ENCODE measurements at regions not wholly inside any gene's neighbourhood (a gene's known extent, or its start where the extent isn't known, plus 50 kb on each side); places are given as distances from the start of the nearest gene placed in this dataset.
A peak's percentile ranks its signal among the peaks of the same experiment; 100 is the strongest.

DNA sequence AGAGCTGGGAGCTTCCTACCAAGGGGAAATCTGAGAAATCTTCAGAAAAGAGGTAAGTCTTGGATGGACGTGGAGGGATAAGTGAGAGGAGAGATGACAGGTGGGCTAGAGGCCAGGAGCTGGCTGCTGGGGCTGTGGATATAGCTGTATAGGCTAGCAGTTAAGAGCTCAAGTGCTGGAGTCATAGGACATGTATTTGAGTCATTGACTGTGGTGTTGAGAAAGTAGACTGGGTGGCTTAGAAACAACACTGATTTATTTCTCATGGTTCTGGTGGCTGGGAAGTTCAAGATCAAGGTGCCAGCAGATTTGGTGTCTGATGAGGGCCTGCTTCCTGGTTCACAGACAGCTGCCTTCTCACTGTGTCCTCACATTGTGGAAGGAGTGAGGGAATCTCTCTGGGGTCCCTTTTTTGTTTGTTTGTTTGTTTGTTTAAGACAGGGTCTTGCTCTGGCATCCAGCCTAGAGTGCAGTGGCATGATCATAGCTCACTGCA, 151.1 kb upstream of the FUT8 start:
- in situ Hi-C loops (cut with HindIII; ENCODE audit: low pct_ligation_motif_present, low pct_unique_long_range_greater_than_20kb, low sequenced_read_pairs): no loop called here
- DNase-seq: no peak

DNA sequence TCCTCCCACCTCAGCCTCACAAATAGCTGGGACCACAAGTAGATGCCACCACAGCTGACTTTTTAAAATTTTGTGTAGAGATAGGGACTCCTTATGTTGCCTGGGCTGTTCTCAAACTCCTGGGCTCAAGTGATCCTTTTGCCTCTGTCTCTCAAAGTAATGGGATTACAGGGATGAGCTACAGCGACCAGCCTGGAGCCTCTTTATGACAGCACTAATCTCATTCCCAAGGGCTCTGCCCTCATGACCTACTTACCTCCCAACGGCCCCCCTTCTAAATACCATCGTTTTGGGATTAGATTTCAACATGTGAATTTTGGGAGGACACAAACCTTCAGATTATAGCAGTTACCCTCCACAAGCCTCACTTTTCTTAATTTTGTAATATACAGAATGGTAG, 150.6 kb upstream of the FUT8 start:
- no peak for DNase-seq
- in situ Hi-C loops (cut with HindIII; ENCODE audit: low pct_ligation_motif_present, low pct_unique_long_range_greater_than_20kb, low sequenced_read_pairs): no loop called here

DNA sequence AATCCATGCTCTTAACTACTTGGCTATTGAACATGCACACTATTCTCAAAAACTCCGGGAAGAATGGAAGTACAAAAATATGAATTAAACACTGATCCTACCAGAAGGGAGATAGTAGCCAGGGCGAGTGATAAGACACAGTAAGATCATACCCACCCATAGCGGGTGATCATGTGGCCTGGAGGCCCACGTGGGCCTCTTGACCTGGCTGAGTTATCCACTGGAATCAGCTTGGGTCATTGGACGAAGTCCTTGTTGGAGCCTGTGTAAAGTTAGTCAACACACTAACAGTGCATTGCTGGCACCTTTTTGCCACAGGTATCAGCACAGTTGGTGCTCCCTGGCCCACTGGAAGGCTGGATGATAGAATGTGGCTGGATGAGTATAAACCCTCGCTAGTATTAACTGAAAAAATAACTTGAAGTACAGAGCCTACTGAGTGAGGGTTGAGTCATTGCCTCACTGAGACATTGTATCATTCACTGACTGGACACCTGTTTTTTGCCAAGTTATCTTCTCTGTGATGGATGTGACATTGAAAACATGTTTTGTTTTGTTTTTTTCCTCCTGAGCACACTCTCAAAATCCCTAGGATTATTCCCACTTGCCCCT, 149.2 kb upstream of the FUT8 start:
- in situ Hi-C loops (cut with HindIII; ENCODE audit: low pct_ligation_motif_present, low pct_unique_long_range_greater_than_20kb, low sequenced_read_pairs): no loop called here
- DNase-seq: no peak

DNA sequence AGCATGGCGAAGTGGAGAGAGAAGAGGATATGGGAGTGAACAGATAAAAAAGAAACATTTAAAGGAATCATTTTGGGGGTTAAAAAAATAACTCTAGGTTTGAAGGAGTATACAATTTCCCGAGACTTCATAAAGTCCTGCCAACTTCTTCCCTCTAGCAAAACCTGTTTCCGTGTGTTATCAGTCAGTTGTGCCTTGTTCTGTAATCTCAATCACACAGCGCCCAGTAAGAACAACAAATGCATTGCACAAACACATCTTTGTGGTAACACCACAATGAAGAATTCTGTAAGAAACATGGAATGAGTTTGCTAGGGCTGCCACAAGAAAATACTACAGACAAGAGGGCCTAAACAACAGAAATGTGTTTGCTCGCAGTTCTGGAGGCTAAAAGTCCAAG, 144.7 kb upstream of the FUT8 start:
- DNase-seq: no peak
- in situ Hi-C loops (cut with HindIII; ENCODE audit: low pct_ligation_motif_present, low pct_unique_long_range_greater_than_20kb, low sequenced_read_pairs): no loop called here

DNA sequence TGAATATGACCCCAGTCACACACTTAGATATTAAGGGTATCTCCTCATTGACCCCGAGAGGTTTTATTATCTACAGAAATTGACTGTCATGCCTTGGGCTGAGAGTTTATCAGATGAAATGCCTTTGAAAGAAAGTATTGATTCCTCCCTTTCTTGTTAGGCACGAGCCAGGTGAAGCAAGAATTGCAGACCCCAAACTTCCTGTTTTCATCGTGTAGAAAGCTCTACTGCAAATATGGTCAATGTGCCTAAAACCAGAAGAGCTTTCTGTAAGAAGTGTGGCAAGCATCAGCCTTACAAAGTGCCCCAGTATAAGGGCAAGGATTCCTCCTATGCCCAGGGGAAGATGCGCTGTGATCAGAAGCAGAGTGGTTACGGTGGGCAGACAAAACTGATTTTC, 143.9 kb upstream of the FUT8 start:
- in situ Hi-C loops (cut with HindIII; ENCODE audit: low pct_ligation_motif_present, low pct_unique_long_range_greater_than_20kb, low sequenced_read_pairs): no loop called here
- DNase-seq: no peak

DNA sequence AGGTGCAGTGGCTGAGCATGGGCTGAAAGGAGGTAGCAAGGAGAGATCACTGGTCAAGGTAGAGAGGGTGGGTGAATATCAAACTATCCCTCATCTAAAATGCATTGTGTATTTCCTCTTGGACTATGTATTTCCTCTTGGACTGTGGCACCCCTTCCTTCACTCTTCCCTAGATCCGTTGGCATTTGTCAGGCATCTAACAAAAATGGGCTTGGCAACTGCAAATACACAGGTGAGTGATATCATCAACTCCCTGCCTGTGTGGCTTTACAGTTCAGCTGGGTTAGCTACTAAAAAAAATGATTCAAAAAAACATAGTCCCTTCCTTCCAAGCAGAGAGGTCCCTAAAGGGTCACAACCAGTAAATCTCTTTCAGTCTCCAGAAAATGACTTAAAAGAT, 142.8 kb upstream of the FUT8 start:
- DNase-seq: no peak
- in situ Hi-C loops (cut with HindIII; ENCODE audit: low pct_ligation_motif_present, low pct_unique_long_range_greater_than_20kb, low sequenced_read_pairs): no loop called here

DNA sequence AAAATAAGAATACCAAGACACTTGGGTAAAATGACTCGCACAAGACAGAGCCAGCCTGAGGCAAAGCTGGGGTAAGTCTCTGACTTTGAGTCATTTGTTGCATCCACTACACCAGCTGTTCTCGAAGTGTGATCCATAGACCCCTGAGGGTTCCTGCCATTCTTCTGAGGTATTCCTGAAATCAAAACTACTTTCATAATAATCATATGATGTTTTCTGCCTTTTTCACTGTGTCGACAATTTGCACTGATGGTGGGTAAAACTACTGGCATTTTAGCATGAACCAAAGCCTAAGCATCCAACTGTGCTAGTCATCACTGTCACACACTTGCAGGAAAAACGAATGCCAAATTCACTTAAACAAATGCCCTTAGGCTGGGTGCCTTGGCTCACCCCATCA, 135.5 kb upstream of the FUT8 start:
- no peak for DNase-seq
- in situ Hi-C loops (cut with HindIII; ENCODE audit: low pct_ligation_motif_present, low pct_unique_long_range_greater_than_20kb, low sequenced_read_pairs): no loop called here

DNA sequence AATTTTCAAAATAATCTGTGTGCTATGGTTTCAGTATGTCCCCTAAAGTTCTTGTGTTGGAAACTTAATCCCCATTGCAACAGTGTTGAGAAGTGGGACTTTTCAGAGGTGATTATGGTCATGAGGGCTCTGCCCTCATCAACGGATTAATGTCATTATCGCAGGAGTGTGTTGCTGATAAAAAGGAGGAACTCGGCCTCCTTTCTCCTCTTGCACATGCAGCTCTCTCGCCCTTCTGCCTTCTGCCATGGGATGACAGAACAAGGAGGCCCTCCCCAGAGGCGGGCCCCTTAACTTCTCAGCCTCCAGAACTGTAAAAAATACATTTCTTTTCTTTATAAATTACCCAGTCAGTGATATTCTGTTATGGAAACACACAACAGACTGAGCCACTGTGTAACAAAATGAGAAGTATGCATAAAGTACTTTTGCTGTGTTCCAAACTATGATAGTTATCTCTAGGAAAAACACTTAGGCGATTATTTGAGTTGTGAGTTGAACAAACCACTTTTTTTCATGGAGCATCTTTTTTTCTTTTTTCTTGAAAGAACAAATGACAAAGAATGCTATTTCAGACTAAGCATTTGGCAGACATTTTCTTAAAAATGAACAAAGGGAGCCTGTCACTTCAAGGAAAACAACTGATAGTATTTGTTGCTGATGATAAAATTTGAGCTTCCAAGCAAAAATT, 134.8 kb upstream of the FUT8 start:
- DNase-seq: no peak
- in situ Hi-C loops (cut with HindIII; ENCODE audit: low pct_ligation_motif_present, low pct_unique_long_range_greater_than_20kb, low sequenced_read_pairs): no loop called here

DNA sequence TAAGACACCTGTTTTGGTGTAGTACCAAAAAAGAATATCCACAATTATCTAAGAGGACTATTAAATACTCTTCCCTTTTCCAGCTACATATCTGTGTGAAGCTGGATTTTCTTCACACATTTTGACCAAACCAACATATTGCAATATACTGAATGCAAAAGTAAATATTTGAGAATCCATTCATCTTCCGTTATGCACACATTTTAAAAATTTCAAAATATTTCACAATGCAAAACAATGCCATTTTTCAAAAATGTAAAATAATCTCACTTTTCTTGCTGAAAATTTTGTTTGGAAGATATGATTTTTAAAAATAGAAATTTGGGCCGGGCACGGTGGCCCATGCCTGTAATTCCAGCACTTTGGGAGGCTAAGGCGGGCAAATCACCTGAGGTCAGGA, 133.9 kb upstream of the FUT8 start:
- DNase-seq: no peak
- in situ Hi-C loops (cut with HindIII; ENCODE audit: low pct_ligation_motif_present, low pct_unique_long_range_greater_than_20kb, low sequenced_read_pairs): no loop called here

DNA sequence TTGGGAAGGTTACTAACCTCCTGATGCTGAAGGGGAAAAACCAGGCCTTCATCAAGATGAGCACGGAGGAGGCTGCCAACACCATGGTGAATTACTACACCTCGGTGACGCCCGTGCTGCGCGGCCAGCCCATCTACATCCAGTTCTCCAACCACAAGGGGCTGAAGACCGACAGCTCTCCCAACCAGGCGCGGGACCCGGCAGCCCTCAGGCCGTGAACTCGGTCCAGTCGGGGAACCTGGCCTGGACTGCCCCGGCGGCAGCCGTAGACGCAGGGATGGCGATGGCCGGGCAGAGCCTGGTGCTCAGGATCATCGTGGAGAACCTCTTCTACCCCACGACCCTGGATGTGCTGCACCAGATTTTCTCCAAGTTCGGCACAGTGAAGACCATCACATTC, 133.0 kb upstream of the FUT8 start:
- in situ Hi-C loops (cut with HindIII; ENCODE audit: low pct_ligation_motif_present, low pct_unique_long_range_greater_than_20kb, low sequenced_read_pairs): no loop called here
- no peak for DNase-seq

DNA sequence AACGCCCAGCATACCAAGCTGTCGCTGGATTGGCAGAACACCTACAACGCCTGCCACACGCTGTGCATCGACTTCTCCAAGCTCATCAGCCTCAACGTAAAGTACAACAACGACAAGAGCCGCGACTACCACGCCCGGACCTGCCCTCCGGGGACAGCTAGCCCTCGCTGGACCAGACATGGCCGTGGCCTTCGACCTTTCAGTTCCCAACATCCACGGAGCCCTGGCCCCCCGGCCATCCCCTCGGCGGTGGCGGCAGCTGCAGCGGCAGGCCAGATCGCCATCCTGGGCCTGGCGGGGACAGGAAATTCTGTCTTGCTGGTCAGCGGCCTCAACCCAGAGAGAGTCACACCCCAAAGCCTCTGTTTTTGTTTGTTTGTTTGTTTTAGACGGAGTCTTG, 132.6 kb upstream of the FUT8 start:
- no peak for DNase-seq
- in situ Hi-C loops (cut with HindIII; ENCODE audit: low pct_ligation_motif_present, low pct_unique_long_range_greater_than_20kb, low sequenced_read_pairs): no loop called here

DNA sequence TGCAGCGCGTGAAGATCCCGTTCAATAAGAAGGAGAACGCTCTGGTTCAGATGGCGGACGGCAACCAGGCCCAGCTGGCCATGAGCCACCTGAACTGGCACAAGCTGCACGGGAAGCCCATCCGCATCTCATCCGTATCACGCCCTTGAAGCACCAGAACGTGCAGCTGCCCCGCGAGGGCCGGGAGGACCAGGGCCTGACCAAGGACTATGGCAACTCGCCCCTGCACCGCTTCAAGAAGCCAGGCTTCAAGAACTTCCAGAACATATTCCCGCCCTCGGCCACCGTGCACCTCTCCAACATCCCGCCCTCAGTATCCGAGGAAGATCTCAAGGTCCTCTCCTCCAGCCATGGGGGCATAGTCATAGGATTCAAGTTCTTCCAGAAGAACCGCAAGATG, 131.9 kb upstream of the FUT8 start:
- in situ Hi-C loops (cut with HindIII; ENCODE audit: low pct_ligation_motif_present, low pct_unique_long_range_greater_than_20kb, low sequenced_read_pairs): no loop called here
- DNase-seq: no peak

DNA sequence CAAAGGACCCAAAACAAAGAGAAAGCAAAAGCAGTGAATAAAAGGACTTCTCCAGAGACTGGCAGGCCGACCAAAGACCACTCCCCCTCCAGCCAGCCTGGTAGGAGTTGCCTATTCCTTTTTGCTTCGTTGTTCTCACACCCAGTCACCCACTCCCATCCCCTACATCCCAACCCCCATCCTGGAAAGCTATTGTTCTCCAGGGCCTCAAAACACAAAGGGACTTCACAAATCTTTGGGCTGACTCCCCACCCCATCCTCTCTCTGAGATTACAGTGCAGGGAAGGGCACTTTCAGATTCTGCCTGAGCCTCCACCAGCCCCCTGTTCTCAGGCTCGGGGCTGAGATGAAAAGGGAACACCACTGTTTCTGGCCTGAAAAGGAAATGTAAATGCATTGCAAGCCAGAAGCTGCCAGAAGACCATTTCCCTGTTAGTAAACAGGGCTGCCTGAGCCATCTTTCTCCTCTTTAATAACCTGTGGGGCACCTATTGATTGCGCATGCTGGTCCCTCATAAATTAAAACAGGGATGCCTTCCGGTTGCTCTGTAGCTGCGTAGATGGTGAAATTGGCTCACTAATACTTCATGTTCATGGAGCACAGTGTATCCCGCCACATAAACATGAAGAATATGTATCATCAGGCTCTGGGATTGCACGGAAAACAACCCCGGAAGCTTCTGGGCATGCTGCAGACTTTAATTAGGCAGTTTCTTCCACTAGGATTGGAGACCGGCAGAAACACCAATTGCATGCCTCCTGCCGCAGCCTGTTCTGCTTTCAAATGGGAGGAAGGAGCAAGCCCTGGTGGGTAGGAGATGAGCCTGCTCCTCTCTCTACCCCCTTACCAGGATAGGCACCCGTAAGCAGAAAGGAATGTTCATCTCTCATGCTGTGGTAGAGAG, 130.3 kb upstream of the FUT8 start:
- DNase-seq: peak; percentile 11
- in situ Hi-C loops (cut with HindIII; ENCODE audit: low pct_ligation_motif_present, low pct_unique_long_range_greater_than_20kb, low sequenced_read_pairs): no loop called here

DNA sequence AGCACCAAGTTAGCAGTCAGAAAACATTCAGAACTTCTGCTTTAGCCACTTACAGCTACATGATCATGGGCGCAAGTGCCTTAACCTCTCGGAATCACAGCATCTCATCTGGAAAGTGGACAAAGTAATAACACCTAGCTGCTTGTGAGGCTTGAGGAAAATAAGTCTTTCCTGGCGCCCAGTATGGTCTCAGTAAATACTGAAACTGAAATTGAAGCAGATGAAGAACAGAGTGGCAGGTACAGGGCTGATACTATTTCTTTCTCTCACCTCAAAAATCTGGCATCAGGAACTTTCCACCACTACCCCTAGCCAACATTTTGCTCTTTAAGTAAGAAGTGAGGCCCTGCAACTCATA, 129.7 kb upstream of the FUT8 start:
- no peak for DNase-seq
- in situ Hi-C loops (cut with HindIII; ENCODE audit: low pct_ligation_motif_present, low pct_unique_long_range_greater_than_20kb, low sequenced_read_pairs): no loop called here

DNA sequence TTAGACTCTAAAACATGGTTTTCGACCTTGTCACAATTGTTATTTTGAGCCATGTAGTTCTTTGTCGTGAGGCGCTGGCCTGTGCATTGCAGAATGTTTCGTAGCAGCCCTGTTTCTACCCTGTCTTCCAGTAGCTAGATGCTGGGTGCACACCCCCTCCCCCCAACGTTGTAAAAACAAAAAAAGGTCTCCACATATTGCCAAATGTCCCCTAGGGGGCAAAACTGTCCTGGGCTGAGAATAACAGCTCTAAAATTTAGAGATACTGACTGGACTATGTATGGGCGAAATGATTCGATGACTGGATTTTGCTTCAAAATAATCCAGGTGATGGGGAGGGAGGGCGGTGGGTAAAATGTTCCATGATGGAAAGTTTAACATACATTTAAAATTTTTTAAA, 126.1 kb upstream of the FUT8 start:
- in situ Hi-C loops (cut with HindIII; ENCODE audit: low pct_ligation_motif_present, low pct_unique_long_range_greater_than_20kb, low sequenced_read_pairs): no loop called here
- no peak for DNase-seq

DNA sequence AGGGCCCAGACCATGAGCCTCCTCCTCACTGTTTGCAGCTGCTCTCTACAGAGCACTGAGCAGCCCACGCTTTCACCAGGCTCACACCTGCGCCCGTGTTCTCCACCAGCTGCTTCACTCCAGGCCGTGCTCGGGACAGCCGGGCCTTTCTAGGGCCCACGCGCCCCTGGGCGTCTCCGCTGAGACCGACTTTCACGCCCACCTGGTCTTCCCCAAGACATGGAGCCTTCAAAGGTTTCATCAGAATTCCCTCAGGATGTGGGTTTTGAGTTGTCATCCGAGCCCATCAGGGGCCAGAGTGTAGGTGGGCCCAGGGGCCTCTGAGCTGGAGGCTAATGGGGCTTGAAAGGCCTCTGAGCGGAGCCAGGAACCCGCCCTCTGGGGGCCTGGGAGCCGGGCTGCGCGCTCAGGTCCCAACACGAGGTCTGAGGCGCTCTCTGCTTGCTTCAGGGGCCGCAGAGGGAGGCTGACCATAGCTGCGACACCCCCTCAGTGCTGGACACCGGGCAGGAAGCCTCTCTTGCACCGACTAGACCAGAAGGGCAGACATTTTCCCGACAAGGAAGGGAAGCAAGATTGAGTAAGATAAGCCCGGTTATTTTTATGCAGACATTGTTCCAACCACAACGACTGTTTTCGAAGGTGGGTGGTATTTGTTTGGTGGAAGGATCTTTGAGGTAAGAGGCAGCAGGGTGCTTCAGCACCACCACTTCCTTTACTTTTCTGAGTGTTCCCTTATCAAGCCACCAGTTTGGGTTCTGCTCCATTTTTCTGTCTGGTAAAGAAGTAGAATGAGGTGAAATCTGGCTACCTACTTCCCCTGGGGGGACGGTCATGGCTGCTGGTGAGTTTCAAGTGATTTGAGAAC, 125.0 kb upstream of the FUT8 start:
- in situ Hi-C loops (cut with HindIII; ENCODE audit: low pct_ligation_motif_present, low pct_unique_long_range_greater_than_20kb, low sequenced_read_pairs): no loop called here
- DNase-seq: no peak

DNA sequence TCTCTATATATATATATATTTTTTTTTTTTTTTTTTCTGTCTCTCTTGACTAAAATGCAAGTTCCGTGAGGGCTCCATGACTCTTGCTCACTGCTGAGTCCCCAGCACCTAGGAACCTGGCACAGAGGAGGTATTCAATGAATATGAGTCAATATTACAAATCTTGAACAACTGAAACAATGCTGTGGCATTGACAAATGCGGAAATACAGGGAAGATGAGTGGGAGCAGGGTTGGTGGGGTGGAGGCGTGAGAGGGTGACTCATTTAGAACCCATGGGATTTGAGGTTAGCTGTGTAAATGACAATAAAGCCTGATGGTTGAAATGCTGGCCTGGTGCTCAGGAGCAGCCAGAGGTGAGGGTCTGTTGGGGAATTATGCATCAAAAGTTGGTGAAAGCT, 121.7 kb upstream of the FUT8 start:
- no peak for DNase-seq
- in situ Hi-C loops (cut with HindIII; ENCODE audit: low pct_ligation_motif_present, low pct_unique_long_range_greater_than_20kb, low sequenced_read_pairs): no loop called here

DNA sequence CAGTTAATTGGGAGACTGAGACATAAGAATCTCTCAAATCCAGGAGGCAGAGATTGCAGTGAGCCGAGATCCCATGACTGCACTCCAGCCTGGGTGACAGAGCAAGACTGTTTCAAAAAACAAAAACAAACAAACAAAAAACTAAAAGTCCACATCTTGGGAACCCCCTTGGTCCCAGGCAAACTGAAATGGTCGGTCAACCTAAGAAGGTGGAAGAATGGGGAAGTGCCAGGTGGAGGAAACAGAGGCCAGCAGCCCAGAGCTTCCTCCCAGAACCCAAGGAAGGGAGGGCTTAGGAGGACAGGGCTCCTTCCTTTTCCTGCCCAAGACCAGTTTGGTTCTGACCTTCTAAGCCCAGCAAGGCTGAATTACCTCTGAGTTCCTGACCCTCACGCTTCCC, 121.0 kb upstream of the FUT8 start:
- no peak for DNase-seq
- in situ Hi-C loops (cut with HindIII; ENCODE audit: low pct_ligation_motif_present, low pct_unique_long_range_greater_than_20kb, low sequenced_read_pairs): no loop called here

DNA sequence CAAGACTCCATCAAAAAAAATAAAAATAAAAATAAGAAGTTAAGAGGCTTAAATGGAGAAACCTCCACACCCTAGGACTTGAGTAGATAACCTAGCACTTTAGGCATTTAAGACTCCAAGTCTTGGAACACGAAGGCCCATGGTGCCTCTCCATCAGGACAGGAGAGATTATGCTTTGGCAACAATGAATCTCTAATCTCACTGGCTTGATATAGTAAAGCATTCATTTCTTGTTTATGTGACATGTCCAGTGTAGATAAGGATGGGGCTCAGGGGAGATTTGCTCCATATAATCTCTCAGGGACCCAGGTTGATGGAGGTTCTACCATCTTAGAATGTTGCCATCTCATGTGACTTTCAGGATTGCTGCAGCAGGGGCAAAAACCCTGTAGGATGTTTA, 117.7 kb upstream of the FUT8 start:
- in situ Hi-C loops (cut with HindIII; ENCODE audit: low pct_ligation_motif_present, low pct_unique_long_range_greater_than_20kb, low sequenced_read_pairs): no loop called here
- DNase-seq: no peak

Measured in ACHN (cell line).